CD14-positive monocyte (primary cell): ENCODE measurements at regions not wholly inside any gene's neighbourhood (a gene's known extent, or its start where the extent isn't known, plus 50 kb on each side); places are given as distances from the start of the nearest gene placed in this dataset.

Experiments used
- DNase-seq, 3 donors: peaks; one replicate each; pipeline ENCODE4 v3.0.0-alpha.2; 2011 to 2022
- H2AFZ ChIP-seq: 2 replicates; pipeline ENCODE4 v1.6.0; 2012; ENCODE audit warnings: mild to moderate bottlenecking, low read depth, low read length, inconsistent platforms; ENCODE audit not compliant: insufficient read depth, poor library complexity, severe bottlenecking
- H3K27ac ChIP-seq, 2 donors: 1 replicate in 1 of 2; 2 replicates in 1 of 2; pipeline ENCODE4 v1.5.1; 2012 to 2013; ENCODE audit warnings: low read length in 2 of 2, control low read depth in 1 of 2, inconsistent platforms in 1 of 2, low read depth in 1 of 2, mild to moderate bottlenecking in 1 of 2
- H3K27me3 ChIP-seq, 2 donors: one replicate each; pipeline versions ENCODE4 v1.6.0 to v1.6.1; 2011 to 2013; ENCODE audit warnings: low read length in 2 of 2; ENCODE audit not compliant: control insufficient read depth in 2 of 2, insufficient read depth in 2 of 2
- H3K36me3 ChIP-seq, 2 donors: replicated peaks in 1 of 2; 1 replicate in 1 of 2; 2 replicates in 1 of 2; pipeline versions ENCODE4 v1.5.1 to v1.6.1; 2012 to 2013; ENCODE audit warnings: low read length in 2 of 2, control low read depth in 1 of 2, inconsistent platforms in 1 of 2, mild to moderate bottlenecking in 1 of 2; ENCODE audit not compliant: insufficient read depth in 2 of 2, control insufficient read depth in 1 of 2
- H3K4me1 ChIP-seq, 2 donors: 1 replicate in 1 of 2; 2 replicates in 1 of 2; pipeline versions ENCODE4 v1.5.1 to v1.6.1; 2012 to 2013; ENCODE audit warnings: low read length in 2 of 2, control low read depth in 1 of 2, inconsistent platforms in 1 of 2, mild to moderate bottlenecking in 1 of 2, moderate library complexity in 1 of 2; ENCODE audit not compliant: insufficient read depth in 2 of 2, control insufficient read depth in 1 of 2
- H3K4me2 ChIP-seq: replicated peaks from 2 replicates; pipeline ENCODE3; 2012; ENCODE audit warnings: low read length, moderate library complexity, mild to moderate bottlenecking; ENCODE audit not compliant: poor library complexity, severe bottlenecking; ENCODE audit errors: extremely low read depth
- H3K4me3 ChIP-seq, 3 experiments: fragments of 200-600 bp in 1 of 3; sonication (generic) in 1 of 3; replicated peaks in 1 of 3; 1 replicate in 2 of 3; 2 replicates in 1 of 3; pipeline ENCODE4 v1.5.1; 2011 to 2013; ENCODE audit warnings: low read length in 3 of 3, mild to moderate bottlenecking in 3 of 3, control low read depth in 2 of 3, low read depth in 2 of 3, inconsistent platforms in 1 of 3, moderate library complexity in 1 of 3
- H3K79me2 ChIP-seq: 2 replicates; pipeline ENCODE4 v1.6.0; 2012; ENCODE audit warnings: mild to moderate bottlenecking, control low read depth, inconsistent platforms, low read length, moderate library complexity; ENCODE audit not compliant: insufficient read depth
- H3K9ac ChIP-seq: 2 replicates; pipeline ENCODE4 v1.6.0; 2017; ENCODE audit warnings: low read length, mild to moderate bottlenecking; ENCODE audit not compliant: insufficient read depth, poor library complexity, severe bottlenecking
- H3K9me3 ChIP-seq, 2 donors: replicated peaks in 1 of 2; 1 replicate in 1 of 2; 2 replicates in 1 of 2; pipeline versions ENCODE4 v1.5.1 to v1.6.1; 2012 to 2013; ENCODE audit warnings: low read length in 2 of 2, control low read depth in 1 of 2; ENCODE audit not compliant: control insufficient read depth in 1 of 2, insufficient read depth in 1 of 2
- H4K20me1 ChIP-seq: 2 replicates; pipeline ENCODE4 v1.6.0; 2012; ENCODE audit warnings: mild to moderate bottlenecking, low read length, control low read depth, moderate library complexity; ENCODE audit not compliant: insufficient read depth
- H3K27ac Mint-ChIP-seq, 7 donors: one replicate each; pipeline ENCODE4 v1.8.0; 2020; ENCODE audit warnings: mild to moderate bottlenecking in 7 of 7, mixed read lengths in 7 of 7, moderate library complexity in 6 of 7, inconsistent platforms in 2 of 7
- H3K27me3 Mint-ChIP-seq, 3 donors: one replicate each; pipeline ENCODE4 v1.8.0; 2021 to 2022; ENCODE audit warnings: low read depth in 3 of 3, mild to moderate bottlenecking in 3 of 3, mixed read lengths in 3 of 3, moderate library complexity in 3 of 3, inconsistent platforms in 1 of 3
- H3K36me3 Mint-ChIP-seq, 2 donors: one replicate each; pipeline ENCODE4 v1.8.0; 2020; ENCODE audit warnings: mixed read lengths in 2 of 2, inconsistent platforms in 1 of 2, mild to moderate bottlenecking in 1 of 2
- H3K4me1 Mint-ChIP-seq: one replicate; pipeline ENCODE4 v1.8.0; 2020; ENCODE audit warnings: mild to moderate bottlenecking, mixed read lengths
- H3K4me3 Mint-ChIP-seq, 2 donors: one replicate each; pipeline ENCODE4 v1.8.0; 2020; ENCODE audit warnings: mild to moderate bottlenecking in 2 of 2, mixed read lengths in 2 of 2, moderate library complexity in 1 of 2
- H3K9me3 Mint-ChIP-seq, 7 donors: one replicate each; pipeline ENCODE4 v1.8.0; 2020 to 2022; ENCODE audit warnings: mixed read lengths in 7 of 7, mild to moderate bottlenecking in 6 of 7, moderate library complexity in 6 of 7, inconsistent platforms in 2 of 7
- WGBS: methylation state at CpG from one replicate; pipeline ENCODE4 v1.1.5; 2013; ENCODE audit warnings: missing lambda C conversion rate; ENCODE audit not compliant: insufficient coverage; 5-methylcytosine and 5-hydroxymethylcytosine counted together
- intact Hi-C, 2 donors: fragments of 100-400 bp; cut with micrococcal nuclease; formaldehyde crosslinking; loops; one replicate each; pipeline versions ENCODE4 v1.15.0 to v1.15.1; 2023
- TF ChIP-seq, protein P1 (sequence below): fragments of 200-600 bp; IDR thresholded peaks from one replicate; pipeline ENCODE4 v1.8.0; 2022; ENCODE audit warnings: antibody characterized with exemption, mild to moderate bottlenecking

DNA sequence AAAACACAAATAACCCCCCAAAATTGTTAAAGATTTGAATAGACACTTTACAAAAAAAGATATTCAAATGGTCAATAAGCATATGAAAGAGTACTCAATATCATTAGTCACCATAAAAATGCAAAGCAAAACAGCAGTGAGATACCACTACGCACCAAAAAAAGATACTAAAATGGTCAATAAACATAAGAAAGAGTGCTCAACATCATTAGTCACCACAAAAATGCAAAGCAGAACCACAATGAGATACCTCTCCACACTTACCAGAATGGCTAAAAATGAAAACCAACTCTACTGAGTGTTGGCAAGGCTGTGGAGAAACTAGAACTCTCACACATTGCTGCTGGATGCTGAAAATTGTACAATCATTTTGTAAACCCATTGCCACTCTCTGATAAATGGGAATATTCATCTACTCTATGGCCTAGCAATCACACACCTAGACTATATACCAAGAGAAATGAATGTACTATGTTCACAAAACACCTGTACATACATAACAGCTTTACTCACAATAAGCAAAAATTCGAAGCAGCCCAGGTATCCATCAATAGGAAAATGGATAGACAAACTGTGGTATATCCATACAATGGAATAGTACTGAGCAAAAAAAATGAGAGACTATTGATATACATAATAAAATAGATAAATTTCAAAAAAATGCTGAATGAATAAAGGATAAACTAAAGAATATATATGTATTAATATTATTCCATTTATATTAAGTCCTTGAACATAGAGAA lies 205.0 kb upstream of the DAPK1 start:
- 67% methylated on average over 1 of the region's 2 CpGs for WGBS
- Histone ChIP-seq H3K27me3 (no peaks in the 10 kb centered on the region), H3K4me3 (no peak overlapping the region), H3K79me2 (no peaks in the 10 kb centered on the region), H3K36me3 (no peaks in the 10 kb centered on the region), H4K20me1 (no peaks in the 10 kb centered on the region), H3K27ac (no peak overlapping the region), H3K9ac (no peak overlapping the region), H3K4me1 (no peaks in the 10 kb centered on the region), H3K4me2 (no peak overlapping the region), H3K9me3 (no peaks in the 10 kb centered on the region), H2AFZ (no peak overlapping the region)
- intact Hi-C loops: no loop called here
- H3K9me3 Mint-ChIP-seq: peaks cover 0 to 7% (median 2%) of the 10 kb centered on the region in 7 donors
- peaks cover 0 to 7% (median 6%) of the 10 kb centered on the region in 3 donors for H3K27me3 Mint-ChIP-seq
- H3K27ac Mint-ChIP-seq: no peak overlapping the region
- TF ChIP-seq, protein P1, sequence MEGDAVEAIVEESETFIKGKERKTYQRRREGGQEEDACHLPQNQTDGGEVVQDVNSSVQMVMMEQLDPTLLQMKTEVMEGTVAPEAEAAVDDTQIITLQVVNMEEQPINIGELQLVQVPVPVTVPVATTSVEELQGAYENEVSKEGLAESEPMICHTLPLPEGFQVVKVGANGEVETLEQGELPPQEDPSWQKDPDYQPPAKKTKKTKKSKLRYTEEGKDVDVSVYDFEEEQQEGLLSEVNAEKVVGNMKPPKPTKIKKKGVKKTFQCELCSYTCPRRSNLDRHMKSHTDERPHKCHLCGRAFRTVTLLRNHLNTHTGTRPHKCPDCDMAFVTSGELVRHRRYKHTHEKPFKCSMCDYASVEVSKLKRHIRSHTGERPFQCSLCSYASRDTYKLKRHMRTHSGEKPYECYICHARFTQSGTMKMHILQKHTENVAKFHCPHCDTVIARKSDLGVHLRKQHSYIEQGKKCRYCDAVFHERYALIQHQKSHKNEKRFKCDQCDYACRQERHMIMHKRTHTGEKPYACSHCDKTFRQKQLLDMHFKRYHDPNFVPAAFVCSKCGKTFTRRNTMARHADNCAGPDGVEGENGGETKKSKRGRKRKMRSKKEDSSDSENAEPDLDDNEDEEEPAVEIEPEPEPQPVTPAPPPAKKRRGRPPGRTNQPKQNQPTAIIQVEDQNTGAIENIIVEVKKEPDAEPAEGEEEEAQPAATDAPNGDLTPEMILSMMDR: no peak
- no peaks in the 10 kb centered on the region for H3K4me1 Mint-ChIP-seq
- no peak for DNase-seq
- H3K4me3 Mint-ChIP-seq: no peak overlapping the region
- no peaks in the 10 kb centered on the region for H3K36me3 Mint-ChIP-seq

DNA sequence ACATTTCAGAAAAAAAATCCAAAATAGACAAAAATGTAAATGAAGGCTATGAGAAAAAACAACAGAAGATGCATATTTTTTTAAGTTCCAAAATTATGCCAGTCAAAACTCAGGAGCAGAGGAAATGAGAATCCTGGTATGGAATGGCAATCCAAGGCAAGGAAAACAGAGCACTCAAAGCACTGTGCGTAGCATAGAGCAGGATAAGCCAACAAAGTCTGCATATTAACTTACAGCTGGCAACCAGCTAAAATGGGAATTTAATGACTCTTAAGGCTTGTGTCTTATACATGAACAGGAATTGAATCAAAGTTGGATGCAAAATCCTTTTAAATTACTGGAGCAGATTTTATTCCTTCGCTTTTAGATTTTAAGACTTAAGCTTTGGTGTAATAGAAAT lies 203.5 kb upstream of the DAPK1 start:
- no peaks in the 10 kb centered on the region for H3K36me3 ChIP-seq
- DNase-seq: no peak
- WGBS: 100% methylated on average over 1 of the region's 2 CpGs
- no peak overlapping the region for H3K4me3 ChIP-seq
- H2AFZ ChIP-seq: no peak overlapping the region
- peaks cover 0 to 7% (median 6%) of the 10 kb centered on the region in 3 donors for H3K27me3 Mint-ChIP-seq
- no peak overlapping the region for H3K4me2 ChIP-seq
- no peaks in the 10 kb centered on the region for H3K27me3 ChIP-seq
- H3K9ac ChIP-seq: no peak overlapping the region
- no peaks in the 10 kb centered on the region for H3K4me1 Mint-ChIP-seq
- H3K36me3 Mint-ChIP-seq: no peaks in the 10 kb centered on the region
- H3K9me3 ChIP-seq: no peaks in the 10 kb centered on the region
- H3K79me2 ChIP-seq: no peaks in the 10 kb centered on the region
- no peaks in the 10 kb centered on the region for H3K4me1 ChIP-seq
- H4K20me1 ChIP-seq: no peaks in the 10 kb centered on the region
- intact Hi-C loops: no loop called here
- H3K27ac Mint-ChIP-seq: no peak overlapping the region
- H3K27ac ChIP-seq: no peak overlapping the region
- peaks cover 0 to 8% (median 2%) of the 10 kb centered on the region in 7 donors for H3K9me3 Mint-ChIP-seq
- TF ChIP-seq, protein P1: no peak
- H3K4me3 Mint-ChIP-seq: no peak overlapping the region
